Mononuclear cell (primary cell): ENCODE measurements at regions not wholly inside any gene's neighbourhood (a gene's known extent, or its start where the extent isn't known, plus 50 kb on each side); places are given as distances from the start of the nearest gene placed in this dataset.
"Not testable (repeated sequence)": the region's sequence is repeated elsewhere in the genome, so short reads cannot be mapped to it uniquely, and the experiment has no call there.

ENCODE experiments used
- H3K27me3 ChIP-seq: 2 replicates; pipeline ENCODE4 v1.6.0; 2011; ENCODE audit warnings: low read length, control low read depth; ENCODE audit not compliant: insufficient read depth
- H3K4me1 ChIP-seq: 2 replicates; pipeline ENCODE4 v1.5.1; 2011; ENCODE audit warnings: mild to moderate bottlenecking, low read length, control low read depth; ENCODE audit not compliant: insufficient read depth
- H3K4me3 ChIP-seq: 2 replicates; pipeline ENCODE4 v1.5.1; 2011; ENCODE audit warnings: mild to moderate bottlenecking, low read length, moderate library complexity
- H3K9me3 ChIP-seq: 2 replicates; pipeline ENCODE4 v1.5.1; 2011; ENCODE audit warnings: low read depth, mild to moderate bottlenecking, control low read depth, low read length

- Histone ChIP-seq H3K9me3 (no peaks in the 10 kb centered on the region), H3K4me1 (peaks cover 12% of the 10 kb centered on the region), H3K4me3 (no peak overlapping the region), H3K27me3 (no peaks in the 10 kb centered on the region)
These were observed 69.0 kb downstream of the DIO3 start for GRCh38 chr14:101630056-101630965.

GRCh38 chr14:101631199-101631598 is 69.9 kb downstream of the DIO3 start:
- H3K4me3 ChIP-seq = no peak overlapping the region
- peaks cover 12% of the 10 kb centered on the region for H3K4me1 ChIP-seq
- no peaks in the 10 kb centered on the region for H3K27me3 ChIP-seq
- no peaks in the 10 kb centered on the region for H3K9me3 ChIP-seq

- H3K27me3 ChIP-seq, H3K4me3 ChIP-seq, H3K9me3 ChIP-seq: not testable (repeated sequence)
- peaks cover 12% of the 10 kb centered on the region for H3K4me1 ChIP-seq
These were observed 70.7 kb downstream of the DIO3 start for GRCh38 chr14:101631970-101632369.

- H3K9me3 ChIP-seq = no peaks in the 10 kb centered on the region
- H3K4me3 ChIP-seq = no peak overlapping the region
- H3K27me3 ChIP-seq = no peaks in the 10 kb centered on the region
- peaks cover 12% of the 10 kb centered on the region for H3K4me1 ChIP-seq
These were observed 71.2 kb downstream of the DIO3 start for GRCh38 chr14:101632520-101632919.

GRCh38 chr14:101633276-101633675 is 72.0 kb downstream of the DIO3 start:
- Histone ChIP-seq H3K4me1 (peaks cover 6% of the 10 kb centered on the region), H3K27me3 (peaks cover under 1% of the 10 kb centered on the region), H3K9me3 (no peaks in the 10 kb centered on the region), H3K4me3 (no peak overlapping the region)

- H3K9me3 ChIP-seq = no peaks in the 10 kb centered on the region
- no peak overlapping the region for H3K4me3 ChIP-seq
- peaks cover 8% of the 10 kb centered on the region for H3K27me3 ChIP-seq
- H3K4me1 ChIP-seq = no peaks in the 10 kb centered on the region
These were observed 73.0 kb downstream of the DIO3 start for GRCh38 chr14:101634202-101634849.

- H3K4me1 ChIP-seq = no peaks in the 10 kb centered on the region
- no peaks in the 10 kb centered on the region for H3K9me3 ChIP-seq
- no peak overlapping the region for H3K4me3 ChIP-seq
- H3K27me3 ChIP-seq = peaks cover 8% of the 10 kb centered on the region
These were observed 73.8 kb downstream of the DIO3 start for GRCh38 chr14:101634850-101635748.

- H3K4me1 ChIP-seq = no peaks in the 10 kb centered on the region
- H3K4me3 ChIP-seq = no peak overlapping the region
- no peaks in the 10 kb centered on the region for H3K9me3 ChIP-seq
- H3K27me3 ChIP-seq = peaks cover 8% of the 10 kb centered on the region
These were observed 74.7 kb downstream of the DIO3 start for GRCh38 chr14:101635749-101636560.

- Histone ChIP-seq H3K9me3 (no peaks in the 10 kb centered on the region), H3K4me1 (no peaks in the 10 kb centered on the region), H3K27me3 (peaks cover 12% of the 10 kb centered on the region), H3K4me3 (no peak overlapping the region)
These were observed 78.0 kb downstream of the DIO3 start for GRCh38 chr14:101639241-101639833.

- no peaks in the 10 kb centered on the region for H3K4me1 ChIP-seq
- H3K9me3 ChIP-seq = no peaks in the 10 kb centered on the region
- H3K4me3 ChIP-seq = no peak overlapping the region
- peaks cover 26% of the 10 kb centered on the region for H3K27me3 ChIP-seq
These were observed 82.4 kb downstream of the DIO3 start for GRCh38 chr14:101643651-101644050.

- Histone ChIP-seq H3K4me1 (no peaks in the 10 kb centered on the region), H3K9me3 (no peaks in the 10 kb centered on the region), H3K27me3 (peaks cover 41% of the 10 kb centered on the region), H3K4me3 (no peak overlapping the region)
These were observed 92.8 kb downstream of the DIO3 start for GRCh38 chr14:101654051-101654450.

- Histone ChIP-seq H3K4me1 (no peaks in the 10 kb centered on the region), H3K9me3 (no peaks in the 10 kb centered on the region), H3K27me3 (peaks cover 40% of the 10 kb centered on the region), H3K4me3 (no peak overlapping the region)
These were observed 96.1 kb downstream of the DIO3 start for GRCh38 chr14:101657372-101657771.

- peaks cover 21% of the 10 kb centered on the region for H3K9me3 ChIP-seq
These were observed 95.9 kb upstream of the PPP2R5C start for GRCh38 chr14:101665478-101666078.

GRCh38 chr14:101666264-101666663 is 95.2 kb upstream of the PPP2R5C start:
- Histone ChIP-seq H3K4me3 (no peak overlapping the region), H3K27me3 (peaks cover 23% of the 10 kb centered on the region), H3K4me1 (no peaks in the 10 kb centered on the region), H3K9me3 (peaks cover 27% of the 10 kb centered on the region)

More at GRCh38 chr14:101665478-101666078, 95.9 kb upstream of the PPP2R5C start:
- H3K4me3 ChIP-seq = no peak overlapping the region
- H3K27me3 ChIP-seq = peaks cover 28% of the 10 kb centered on the region
- no peaks in the 10 kb centered on the region for H3K4me1 ChIP-seq
